HFFc6 (cell line): ENCODE measurements at regions not wholly inside any gene's neighbourhood (a gene's known extent, or its start where the extent isn't known, plus 50 kb on each side); places are given as distances from the start of the nearest gene placed in this dataset. TPM values are rescaled to one million over a fixed set of nuclear protein-coding genes. Genes with fewer than 3 reads are reported as not detected.

Experiments used
- DNase-seq: peaks from one replicate; pipeline ENCODE4 v3.0.0-alpha.2; 2018
- H3K27ac Mint-ChIP-seq: 2 replicates; pipeline ENCODE4 v1.8.0; 2020; ENCODE audit warnings: mild to moderate bottlenecking, mixed read lengths
- H3K27me3 Mint-ChIP-seq: 2 replicates; pipeline ENCODE4 v1.8.0; 2021; ENCODE audit warnings: mild to moderate bottlenecking, moderate library complexity, mixed read lengths; ENCODE audit not compliant: insufficient read depth
- H3K36me3 Mint-ChIP-seq: 2 replicates; pipeline ENCODE4 v1.8.0; 2021; ENCODE audit warnings: low read depth, mixed read lengths
- H3K4me1 Mint-ChIP-seq: 2 replicates; pipeline ENCODE4 v1.8.0; 2020; ENCODE audit warnings: low read depth, mixed read lengths
- H3K4me3 Mint-ChIP-seq: 2 replicates; pipeline ENCODE4 v1.8.0; 2020; ENCODE audit warnings: mild to moderate bottlenecking, moderate library complexity, mixed read lengths
- H3K9me3 Mint-ChIP-seq: 2 replicates; pipeline ENCODE4 v1.8.0; 2020; ENCODE audit warnings: mild to moderate bottlenecking, mixed read lengths
- microRNA-seq: library from miRNA; unstranded; fragments of <30 nt; microRNA quantifications from one replicate; pipeline ENCODE4, GENCODE V29; 2019
- TF ChIP-seq, protein P1 (sequence below): fragments of 200-600 bp; sonication (generic); IDR thresholded peaks from 2 replicates; pipeline ENCODE4 v1.5.0; 2021; ENCODE audit warnings: antibody characterized with exemption, mild to moderate bottlenecking

DNA sequence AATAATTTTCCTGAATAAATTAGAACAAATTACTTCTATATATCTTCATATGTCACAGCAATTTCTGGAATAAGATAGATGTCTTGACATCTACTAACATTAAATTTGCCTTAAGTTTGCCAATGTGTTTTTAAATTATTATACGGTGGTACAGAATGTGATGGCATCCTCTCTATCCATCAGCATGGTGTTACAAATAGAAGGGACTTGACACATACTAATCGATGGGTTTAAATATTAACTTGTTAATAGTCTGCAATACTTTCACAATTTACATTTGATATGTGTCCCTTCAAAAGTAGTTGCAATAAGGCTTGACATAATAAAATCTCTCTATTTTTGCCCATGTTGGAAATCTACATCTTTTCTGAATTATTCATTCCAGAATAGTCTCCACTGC, 65.1 kb upstream of the PRR20A start:
- Mint-ChIP-seq H3K27me3 (no peaks in the 10 kb centered on the region), H3K4me1 (no peaks in the 10 kb centered on the region), H3K4me3 (no peak overlapping the region), H3K36me3 (no peaks in the 10 kb centered on the region), H3K27ac (no peak overlapping the region), H3K9me3 (no peaks in the 10 kb centered on the region; the same call in none of the 2 replicates)
- DNase-seq = no peak
- TF ChIP-seq, protein P1, sequence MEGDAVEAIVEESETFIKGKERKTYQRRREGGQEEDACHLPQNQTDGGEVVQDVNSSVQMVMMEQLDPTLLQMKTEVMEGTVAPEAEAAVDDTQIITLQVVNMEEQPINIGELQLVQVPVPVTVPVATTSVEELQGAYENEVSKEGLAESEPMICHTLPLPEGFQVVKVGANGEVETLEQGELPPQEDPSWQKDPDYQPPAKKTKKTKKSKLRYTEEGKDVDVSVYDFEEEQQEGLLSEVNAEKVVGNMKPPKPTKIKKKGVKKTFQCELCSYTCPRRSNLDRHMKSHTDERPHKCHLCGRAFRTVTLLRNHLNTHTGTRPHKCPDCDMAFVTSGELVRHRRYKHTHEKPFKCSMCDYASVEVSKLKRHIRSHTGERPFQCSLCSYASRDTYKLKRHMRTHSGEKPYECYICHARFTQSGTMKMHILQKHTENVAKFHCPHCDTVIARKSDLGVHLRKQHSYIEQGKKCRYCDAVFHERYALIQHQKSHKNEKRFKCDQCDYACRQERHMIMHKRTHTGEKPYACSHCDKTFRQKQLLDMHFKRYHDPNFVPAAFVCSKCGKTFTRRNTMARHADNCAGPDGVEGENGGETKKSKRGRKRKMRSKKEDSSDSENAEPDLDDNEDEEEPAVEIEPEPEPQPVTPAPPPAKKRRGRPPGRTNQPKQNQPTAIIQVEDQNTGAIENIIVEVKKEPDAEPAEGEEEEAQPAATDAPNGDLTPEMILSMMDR = no peak

DNA sequence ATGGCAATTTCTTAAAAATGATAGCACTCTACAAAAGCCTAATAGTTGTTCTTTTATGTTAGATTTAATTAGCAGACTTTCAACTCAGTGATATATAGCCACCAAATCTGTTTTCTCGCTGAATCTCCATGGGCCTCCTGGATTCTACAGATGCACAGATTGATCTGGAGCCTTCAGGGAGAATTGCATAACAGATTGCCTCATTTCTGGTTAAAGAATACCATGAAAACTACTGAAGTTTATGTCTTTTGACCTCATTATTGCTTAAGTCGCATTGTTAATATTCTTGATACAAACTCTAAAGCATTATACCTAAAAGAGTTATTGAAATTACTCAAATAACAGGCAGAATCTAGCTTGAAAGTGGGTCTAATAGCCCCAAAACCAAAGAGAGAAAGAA, 53.7 kb upstream of the PRR20A start:
- no peaks in the 10 kb centered on the region for H3K27me3 Mint-ChIP-seq
- no peak overlapping the region for H3K4me3 Mint-ChIP-seq
- TF ChIP-seq, protein P1 = no peak
- no peak for DNase-seq
- peaks cover 32% of the 10 kb centered on the region for H3K9me3 Mint-ChIP-seq
- no peak overlapping the region for H3K27ac Mint-ChIP-seq
- H3K36me3 Mint-ChIP-seq = peaks cover 7% of the 10 kb centered on the region; the same call in 1 of the 2 replicates
- no peaks in the 10 kb centered on the region for H3K4me1 Mint-ChIP-seq

Small RNA genes lying in the stretch of these regions (microRNA-seq; reads per million reads assigned to microRNA genes)
- gene MIR1297 = not detected
- gene MIR5007 = not detected
